ENCODE measurements at regions not wholly inside any gene's neighbourhood (a gene's known extent, or its start where the extent isn't known, plus 50 kb on each side); places are given as distances from the start of the nearest gene placed in this dataset.

DNA sequence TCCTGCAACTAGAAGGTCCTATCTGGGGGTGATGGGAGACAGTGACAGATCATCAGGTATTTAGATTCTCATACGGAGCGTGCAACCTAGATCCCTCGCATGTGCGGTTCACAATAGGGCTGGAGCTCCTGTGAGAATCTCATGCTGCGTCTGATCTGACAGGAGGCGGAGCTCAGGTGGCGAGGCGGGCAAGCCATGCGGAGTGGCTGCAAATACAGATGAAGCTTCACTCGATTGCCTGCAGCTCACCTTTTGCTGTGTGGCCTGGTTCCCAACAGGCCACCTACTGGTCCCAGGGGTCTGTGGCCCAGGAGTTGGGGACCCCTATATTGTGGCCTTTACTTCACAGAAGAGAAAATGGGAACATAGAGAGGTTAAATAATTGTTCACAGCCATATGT lies 200.4 kb downstream of the IRF8 start:
- TF ChIP-seq CTCF (IDR thresholded peaks at IDR 0.05) (no peak), POLR2A (IDR thresholded peaks at IDR 0.05) (no peak)

Data from lower leg skin (tissue), 3 donors.